22Rv1 (cell line): ENCODE measurements at regions not wholly inside any gene's neighbourhood (a gene's known extent, or its start where the extent isn't known, plus 50 kb on each side); places are given as distances from the start of the nearest gene placed in this dataset.

ENCODE experiments used
- H3K27ac ChIP-seq: fragments of 450-650 bp; 2 replicates; pipeline ENCODE4 v1.5.1; 2017
- ZFX ChIP-seq: fragments of 450-650 bp; IDR thresholded peaks from 2 replicates; pipeline ENCODE4 v1.6.1; 2017; ENCODE audit warnings: antibody characterized with exemption, borderline replicate concordance
- TF ChIP-seq, protein P1 (sequence below): fragments of 450-650 bp; IDR thresholded peaks from 2 replicates; pipeline ENCODE4 v1.5.1; 2017; ENCODE audit warnings: mild to moderate bottlenecking

- TF ChIP-seq, protein P1, sequence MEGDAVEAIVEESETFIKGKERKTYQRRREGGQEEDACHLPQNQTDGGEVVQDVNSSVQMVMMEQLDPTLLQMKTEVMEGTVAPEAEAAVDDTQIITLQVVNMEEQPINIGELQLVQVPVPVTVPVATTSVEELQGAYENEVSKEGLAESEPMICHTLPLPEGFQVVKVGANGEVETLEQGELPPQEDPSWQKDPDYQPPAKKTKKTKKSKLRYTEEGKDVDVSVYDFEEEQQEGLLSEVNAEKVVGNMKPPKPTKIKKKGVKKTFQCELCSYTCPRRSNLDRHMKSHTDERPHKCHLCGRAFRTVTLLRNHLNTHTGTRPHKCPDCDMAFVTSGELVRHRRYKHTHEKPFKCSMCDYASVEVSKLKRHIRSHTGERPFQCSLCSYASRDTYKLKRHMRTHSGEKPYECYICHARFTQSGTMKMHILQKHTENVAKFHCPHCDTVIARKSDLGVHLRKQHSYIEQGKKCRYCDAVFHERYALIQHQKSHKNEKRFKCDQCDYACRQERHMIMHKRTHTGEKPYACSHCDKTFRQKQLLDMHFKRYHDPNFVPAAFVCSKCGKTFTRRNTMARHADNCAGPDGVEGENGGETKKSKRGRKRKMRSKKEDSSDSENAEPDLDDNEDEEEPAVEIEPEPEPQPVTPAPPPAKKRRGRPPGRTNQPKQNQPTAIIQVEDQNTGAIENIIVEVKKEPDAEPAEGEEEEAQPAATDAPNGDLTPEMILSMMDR = no peak
- no peak overlapping the region for H3K27ac ChIP-seq
Measured at GRCh38 chr9:89880161-89880560, 275.3 kb downstream of the GADD45G start.

DNA sequence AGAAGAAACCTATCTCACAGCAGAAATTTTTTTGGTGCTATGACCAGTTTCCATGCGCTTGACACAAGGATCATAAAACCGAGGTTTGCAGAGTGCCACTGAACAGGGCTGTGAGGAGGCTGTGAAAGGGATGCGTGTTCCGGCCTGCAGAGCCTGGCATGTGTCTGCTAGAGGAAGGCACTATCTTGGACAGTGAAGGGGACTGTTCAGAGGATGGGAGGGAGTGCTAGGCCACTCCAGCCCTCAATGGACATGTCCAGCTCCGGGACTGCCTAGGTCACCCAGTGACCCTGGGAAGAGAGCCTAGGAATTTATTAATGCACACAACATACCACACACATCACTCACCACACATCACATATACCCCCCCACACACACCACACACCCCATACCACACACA lies 275.9 kb downstream of the GADD45G start:
- H3K27ac ChIP-seq = no peak overlapping the region
- TF ChIP-seq, protein P1 = no peak

GRCh38 chr9:89881431-89881830 lies 276.6 kb downstream of the GADD45G start:
- H3K27ac ChIP-seq = no peak overlapping the region
- TF ChIP-seq ZFX = no peak
- TF ChIP-seq, protein P1 = no peak

DNA sequence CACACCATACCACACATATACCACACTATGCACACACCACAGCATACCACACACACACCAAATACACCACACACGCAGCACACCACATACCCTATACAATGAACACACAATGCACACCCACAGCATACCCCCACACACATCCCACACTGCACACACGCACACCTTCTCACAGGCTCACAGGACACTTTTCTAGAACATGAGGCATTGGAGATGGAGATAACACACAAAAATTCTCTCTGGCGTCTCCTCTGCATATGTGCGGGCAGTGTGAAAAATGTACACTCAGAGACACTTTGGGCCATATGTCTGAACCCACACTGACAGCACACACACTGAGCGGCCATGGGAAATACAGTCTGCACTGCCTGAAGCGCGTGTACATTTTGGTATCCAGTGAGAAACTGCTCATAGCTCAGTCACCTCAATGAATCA lies 278.1 kb downstream of the GADD45G start:
- TF ChIP-seq, protein P1 = no peak
- TF ChIP-seq ZFX = no peak
- H3K27ac ChIP-seq = no peak overlapping the region

- no peak for TF ChIP-seq ZFX
- TF ChIP-seq, protein P1 = no peak
- no peak overlapping the region for H3K27ac ChIP-seq
Measured at GRCh38 chr9:89883401-89884341, 278.9 kb downstream of the GADD45G start.

GRCh38 chr9:89884356-89885083 lies 279.7 kb downstream of the GADD45G start:
- no peak overlapping the region for H3K27ac ChIP-seq
- no peak for TF ChIP-seq ZFX
- TF ChIP-seq, protein P1 = no peak

DNA sequence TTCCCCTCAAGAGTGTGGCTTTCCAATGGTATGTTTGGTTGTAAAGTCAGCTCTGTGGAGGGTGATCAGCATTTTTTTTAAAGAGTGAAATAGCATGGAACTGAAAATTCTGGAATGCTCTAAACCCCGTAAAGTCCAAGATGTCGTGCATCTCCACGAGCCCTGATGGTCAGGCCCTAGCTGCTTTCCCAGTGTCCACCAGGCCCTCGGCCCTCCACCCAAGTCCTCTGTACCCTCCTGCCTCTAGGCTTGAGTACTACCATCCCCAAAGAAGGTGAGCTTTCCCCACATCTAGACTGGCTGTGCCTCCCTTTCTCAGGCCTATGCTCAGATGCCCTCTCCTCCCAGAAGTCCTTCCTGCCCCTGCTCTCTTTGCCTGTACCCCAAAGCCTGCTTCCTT lies 280.3 kb downstream of the GADD45G start:
- no peak for TF ChIP-seq ZFX
- TF ChIP-seq, protein P1 = no peak
- H3K27ac ChIP-seq = no peak overlapping the region
